ENCODE measurements at regions not wholly inside any gene's neighbourhood (a gene's known extent, or its start where the extent isn't known, plus 50 kb on each side); places are given as distances from the start of the nearest gene placed in this dataset.
"Not testable (repeated sequence)": the region's sequence is repeated elsewhere in the genome, so short reads cannot be mapped to it uniquely, and the experiment has no call there.

- H3K4me3 Mint-ChIP-seq = no peak overlapping the region
- no peaks in the 10 kb centered on the region for H3K36me3 Mint-ChIP-seq
- no peak overlapping the region for H3K27ac Mint-ChIP-seq
- no peaks in the 10 kb centered on the region for H3K4me1 Mint-ChIP-seq (ENCODE audit: low read depth)
- no peaks in the 10 kb centered on the region for H3K9me3 Mint-ChIP-seq (ENCODE audit: low read depth)
- H3K27me3 Mint-ChIP-seq = no peaks in the 10 kb centered on the region
Observed at GRCh38 chr15:62498712-62499111, 333.6 kb upstream of the C2CD4B start.

GRCh38 chr15:62500325-62500724, 335.2 kb upstream of the C2CD4B start:
- Mint-ChIP-seq H3K9me3 (ENCODE audit: low read depth) (no peaks in the 10 kb centered on the region), H3K4me1 (ENCODE audit: low read depth) (no peaks in the 10 kb centered on the region), H3K27ac (no peak overlapping the region), H3K36me3 (no peaks in the 10 kb centered on the region), H3K4me3 (no peak overlapping the region), H3K27me3 (no peaks in the 10 kb centered on the region)

- Mint-ChIP-seq H3K9me3 (ENCODE audit: low read depth) (no peaks in the 10 kb centered on the region), H3K4me1 (ENCODE audit: low read depth) (no peaks in the 10 kb centered on the region), H3K27ac (no peak overlapping the region), H3K4me3 (no peak overlapping the region), H3K27me3 (peaks cover 3% of the 10 kb centered on the region), H3K36me3 (no peaks in the 10 kb centered on the region)
Observed at GRCh38 chr15:62502451-62502850, 337.4 kb upstream of the C2CD4B start.

- no peaks in the 10 kb centered on the region for H3K9me3 Mint-ChIP-seq (ENCODE audit: low read depth)
- no peak overlapping the region for H3K27ac Mint-ChIP-seq
- H3K4me3 Mint-ChIP-seq = no peak overlapping the region
- H3K36me3 Mint-ChIP-seq = no peaks in the 10 kb centered on the region
- H3K4me1 Mint-ChIP-seq (ENCODE audit: low read depth) = no peaks in the 10 kb centered on the region
- H3K27me3 Mint-ChIP-seq = peaks cover 6% of the 10 kb centered on the region
Observed at GRCh38 chr15:62503451-62503850, 338.4 kb upstream of the C2CD4B start.

GRCh38 chr15:62505762-62506161, 340.7 kb upstream of the C2CD4B start:
- Mint-ChIP-seq H3K27ac (no peak overlapping the region), H3K27me3 (peaks cover 8% of the 10 kb centered on the region), H3K9me3 (ENCODE audit: low read depth) (no peaks in the 10 kb centered on the region), H3K36me3 (no peaks in the 10 kb centered on the region), H3K4me3 (no peak overlapping the region), H3K4me1 (ENCODE audit: low read depth) (no peaks in the 10 kb centered on the region)

- H3K9me3 Mint-ChIP-seq (ENCODE audit: low read depth) = no peaks in the 10 kb centered on the region
- H3K4me1 Mint-ChIP-seq (ENCODE audit: low read depth) = no peaks in the 10 kb centered on the region
- peaks cover 8% of the 10 kb centered on the region for H3K27me3 Mint-ChIP-seq
- no peak overlapping the region for H3K4me3 Mint-ChIP-seq
- no peaks in the 10 kb centered on the region for H3K36me3 Mint-ChIP-seq
- no peak overlapping the region for H3K27ac Mint-ChIP-seq
Observed at GRCh38 chr15:62506217-62506805, 341.2 kb upstream of the C2CD4B start.

- H3K27ac Mint-ChIP-seq = no peak overlapping the region
- H3K4me3 Mint-ChIP-seq = no peak overlapping the region
- peaks cover 8% of the 10 kb centered on the region for H3K27me3 Mint-ChIP-seq
- H3K4me1 Mint-ChIP-seq (ENCODE audit: low read depth) = no peaks in the 10 kb centered on the region
- no peaks in the 10 kb centered on the region for H3K9me3 Mint-ChIP-seq (ENCODE audit: low read depth)
- no peaks in the 10 kb centered on the region for H3K36me3 Mint-ChIP-seq
Observed at GRCh38 chr15:62509395-62509958, 344.4 kb upstream of the C2CD4B start.

- Mint-ChIP-seq H3K36me3 (no peaks in the 10 kb centered on the region), H3K4me3 (no peak overlapping the region), H3K27ac (no peak overlapping the region), H3K9me3 (ENCODE audit: low read depth) (no peaks in the 10 kb centered on the region), H3K4me1 (ENCODE audit: low read depth) (no peaks in the 10 kb centered on the region), H3K27me3 (peaks cover 6% of the 10 kb centered on the region)
Observed at GRCh38 chr15:62510791-62511190, 345.7 kb upstream of the C2CD4B start.

GRCh38 chr15:62512904-62513303, 347.8 kb upstream of the C2CD4B start:
- H3K27me3 Mint-ChIP-seq = peaks cover 9% of the 10 kb centered on the region
- H3K27ac Mint-ChIP-seq = no peak overlapping the region
- no peak overlapping the region for H3K4me3 Mint-ChIP-seq

GRCh38 chr15:62513893-62514292, 348.8 kb upstream of the C2CD4B start:
- Mint-ChIP-seq H3K4me1 (ENCODE audit: low read depth) (no peaks in the 10 kb centered on the region), H3K27me3 (peaks cover 8% of the 10 kb centered on the region), H3K9me3 (ENCODE audit: low read depth) (no peaks in the 10 kb centered on the region), H3K4me3 (no peak overlapping the region), H3K36me3 (no peaks in the 10 kb centered on the region), H3K27ac (no peak overlapping the region)

More at GRCh38 chr15:62512904-62513303, 347.8 kb upstream of the C2CD4B start:
- H3K4me1 Mint-ChIP-seq (ENCODE audit: low read depth) = no peaks in the 10 kb centered on the region
- no peaks in the 10 kb centered on the region for H3K9me3 Mint-ChIP-seq (ENCODE audit: low read depth)
- no peaks in the 10 kb centered on the region for H3K36me3 Mint-ChIP-seq

GRCh38 chr15:62515696-62516395, 350.8 kb upstream of the C2CD4B start:
- Mint-ChIP-seq H3K4me3 (no peak overlapping the region), H3K9me3 (ENCODE audit: low read depth) (no peaks in the 10 kb centered on the region), H3K36me3 (no peaks in the 10 kb centered on the region), H3K27me3 (peaks cover 7% of the 10 kb centered on the region), H3K27ac (no peak overlapping the region), H3K4me1 (ENCODE audit: low read depth) (no peaks in the 10 kb centered on the region)

- H3K27ac Mint-ChIP-seq = no peak overlapping the region
- peaks cover 7% of the 10 kb centered on the region for H3K27me3 Mint-ChIP-seq
- no peaks in the 10 kb centered on the region for H3K4me1 Mint-ChIP-seq (ENCODE audit: low read depth)
- H3K4me3 Mint-ChIP-seq = no peak overlapping the region
- no peaks in the 10 kb centered on the region for H3K36me3 Mint-ChIP-seq
- no peaks in the 10 kb centered on the region for H3K9me3 Mint-ChIP-seq (ENCODE audit: low read depth)
Observed at GRCh38 chr15:62517541-62517940, 352.5 kb upstream of the C2CD4B start.

- H3K27ac Mint-ChIP-seq; H3K36me3 Mint-ChIP-seq; H3K4me3 Mint-ChIP-seq; H3K9me3 Mint-ChIP-seq (ENCODE audit: low read depth); H3K27me3 Mint-ChIP-seq; H3K4me1 Mint-ChIP-seq (ENCODE audit: low read depth): not testable (repeated sequence)
Observed at GRCh38 chr15:62518666-62519065, 353.6 kb upstream of the C2CD4B start.

- no peaks in the 10 kb centered on the region for H3K36me3 Mint-ChIP-seq
- no peaks in the 10 kb centered on the region for H3K9me3 Mint-ChIP-seq (ENCODE audit: low read depth)
- no peak overlapping the region for H3K27ac Mint-ChIP-seq
- H3K4me3 Mint-ChIP-seq = no peak overlapping the region
- H3K4me1 Mint-ChIP-seq (ENCODE audit: low read depth) = no peaks in the 10 kb centered on the region
- H3K27me3 Mint-ChIP-seq = peaks cover 9% of the 10 kb centered on the region
Observed at GRCh38 chr15:62519900-62520299, 354.8 kb upstream of the C2CD4B start.

- peaks cover 9% of the 10 kb centered on the region for H3K27me3 Mint-ChIP-seq
- no peaks in the 10 kb centered on the region for H3K4me1 Mint-ChIP-seq (ENCODE audit: low read depth)
- H3K9me3 Mint-ChIP-seq (ENCODE audit: low read depth) = no peaks in the 10 kb centered on the region
- H3K4me3 Mint-ChIP-seq = no peak overlapping the region
- H3K27ac Mint-ChIP-seq = no peak overlapping the region
- no peaks in the 10 kb centered on the region for H3K36me3 Mint-ChIP-seq
Observed at GRCh38 chr15:62520887-62521286, 355.8 kb upstream of the C2CD4B start.

GRCh38 chr15:62521396-62521795, 356.3 kb upstream of the C2CD4B start:
- Mint-ChIP-seq H3K36me3 (no peaks in the 10 kb centered on the region), H3K9me3 (ENCODE audit: low read depth) (no peaks in the 10 kb centered on the region), H3K4me1 (ENCODE audit: low read depth) (no peaks in the 10 kb centered on the region), H3K27ac (no peak overlapping the region), H3K4me3 (no peak overlapping the region), H3K27me3 (peaks cover 9% of the 10 kb centered on the region)

Data from activated naive CD8-positive, alpha-beta T cell (primary cell).